SJSA1 (cell line): ENCODE measurements at regions not wholly inside any gene's neighbourhood (a gene's known extent, or its start where the extent isn't known, plus 50 kb on each side); places are given as distances from the start of the nearest gene placed in this dataset.
A peak's percentile ranks its signal among the peaks of the same experiment; 100 is the strongest.
"Not testable (repeated sequence)": the region's sequence is repeated elsewhere in the genome, so short reads cannot be mapped to it uniquely, and the experiment has no call there.

Experiments used
- DNase-seq, 2 experiments: peaks; one replicate each; pipeline ENCODE4 v3.0.0-alpha.2; 2015 to 2020; ENCODE audit warnings: low spot score in 2 of 2, low read depth in 1 of 2
- H3K27ac ChIP-seq: fragments of 250-450 bp; sonication (Bioruptor Pico); 2 replicates; pipeline ENCODE4 v1.5.1; 2020; ENCODE audit warnings: mild to moderate bottlenecking, moderate library complexity
- H3K27me3 ChIP-seq: fragments of 250-450 bp; sonication (Bioruptor Pico); replicated peaks from 2 replicates; pipeline ENCODE4 v1.5.1; 2020; ENCODE audit warnings: mild to moderate bottlenecking, moderate library complexity
- H3K36me3 ChIP-seq: fragments of 250-450 bp; sonication (Bioruptor Pico); 2 replicates; pipeline ENCODE4 v1.5.1; 2020; ENCODE audit warnings: mild to moderate bottlenecking
- H3K4me1 ChIP-seq: fragments of 250-450 bp; sonication (Bioruptor Pico); replicated peaks from 2 replicates; pipeline ENCODE4 v1.6.1; 2021; ENCODE audit warnings: mild to moderate bottlenecking
- H3K4me3 ChIP-seq: fragments of 250-450 bp; sonication (Bioruptor Pico); 2 replicates; pipeline ENCODE4 v1.5.1; 2020; ENCODE audit warnings: mild to moderate bottlenecking
- H3K9me3 ChIP-seq: fragments of 250-450 bp; sonication (Bioruptor Pico); replicated peaks from 2 replicates; pipeline ENCODE4 v1.5.1; 2020; ENCODE audit warnings: mild to moderate bottlenecking

DNA sequence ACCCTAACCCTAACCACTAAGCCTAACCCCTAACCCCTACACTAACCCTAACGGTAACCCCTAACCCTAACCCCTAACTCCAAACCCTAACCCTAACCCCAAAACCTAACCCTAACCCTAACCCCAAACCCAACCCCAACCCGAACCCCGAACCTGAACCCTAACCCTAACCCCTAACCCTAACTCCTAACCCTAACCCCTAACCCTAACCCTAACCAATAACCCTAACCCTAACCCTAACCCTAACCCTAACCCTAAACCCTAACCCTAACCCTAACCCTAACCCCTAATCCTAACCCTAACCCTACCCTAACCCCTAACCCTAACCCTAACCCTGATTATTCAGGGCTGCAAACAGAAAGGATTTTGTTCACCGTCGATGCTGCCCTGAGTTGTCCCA lies 144.6 kb upstream of the DUSP22 start:
- H3K9me3 ChIP-seq, DNase-seq, H3K36me3 ChIP-seq, H3K27ac ChIP-seq, H3K4me1 ChIP-seq, H3K4me3 ChIP-seq, H3K27me3 ChIP-seq: not testable (repeated sequence)

DNA sequence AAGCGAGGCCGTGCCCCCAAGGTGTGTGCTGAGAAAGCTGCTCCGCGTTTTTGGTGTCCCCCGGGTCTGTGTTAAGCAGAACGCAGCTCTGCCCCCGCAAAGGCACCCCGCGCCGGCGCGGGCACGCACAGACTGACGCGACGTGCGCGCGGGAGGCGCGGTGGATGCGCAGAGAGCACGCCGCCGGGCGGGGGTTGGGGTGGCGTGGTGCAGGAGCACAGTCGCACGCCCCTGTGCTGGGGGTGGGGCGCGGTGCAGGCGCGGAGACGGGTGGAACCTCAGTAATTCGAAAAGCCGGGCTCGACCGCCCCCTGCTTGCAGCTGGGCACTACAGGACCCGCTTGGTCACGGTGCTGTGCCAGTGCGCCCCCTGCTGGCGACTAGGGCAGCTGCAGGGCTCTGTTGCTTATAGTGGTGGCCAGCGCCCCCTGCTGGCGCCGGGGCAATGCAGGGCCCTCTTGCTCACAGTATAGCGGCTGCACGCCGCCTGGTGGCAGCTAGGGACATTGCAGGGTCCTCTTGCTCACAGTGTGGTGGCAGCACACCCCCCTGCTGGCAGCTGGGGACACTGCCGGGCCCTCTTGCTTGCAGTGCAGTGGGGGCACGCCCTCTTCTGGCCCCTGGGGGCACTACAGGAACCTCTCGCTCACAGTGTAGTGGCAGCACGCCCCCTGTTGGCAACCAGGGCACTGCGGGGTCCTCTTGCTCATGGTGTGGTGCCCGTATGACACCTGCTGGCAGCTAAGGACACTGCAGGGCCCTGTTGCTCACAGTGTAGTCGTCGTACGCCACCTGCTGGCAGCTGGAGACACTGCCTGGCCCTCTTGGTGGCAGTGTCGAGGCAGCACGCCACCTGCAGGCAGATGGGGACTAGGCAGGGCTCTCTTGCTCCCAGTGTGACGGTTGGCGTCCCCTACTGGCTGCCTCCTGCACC lies 144.0 kb upstream of the DUSP22 start:
- not testable (repeated sequence) for H3K4me1 ChIP-seq, H3K9me3 ChIP-seq, H3K4me3 ChIP-seq, H3K27ac ChIP-seq, H3K36me3 ChIP-seq, H3K27me3 ChIP-seq
- peak in 1 of 2 experiments; percentile 50 for DNase-seq

DNA sequence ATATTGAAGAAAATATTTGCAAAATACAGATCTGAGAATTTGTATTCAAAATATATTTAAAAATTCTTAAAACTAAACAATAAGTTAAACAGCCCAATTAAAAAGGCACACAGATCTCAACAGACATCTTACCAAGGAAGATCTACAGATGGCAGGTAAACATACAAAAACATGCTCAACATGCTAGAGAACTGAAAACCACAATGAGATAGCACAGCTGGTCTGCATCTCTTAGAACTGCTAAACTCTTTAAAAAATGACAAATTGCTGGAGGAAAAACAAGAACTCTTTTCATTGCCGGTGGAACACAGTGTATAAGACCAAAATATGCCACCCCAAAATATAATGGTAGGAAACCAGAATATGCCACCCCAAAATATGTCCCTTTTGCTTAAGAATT lies 142.1 kb upstream of the DUSP22 start:
- not testable (repeated sequence) for H3K4me3 ChIP-seq, DNase-seq, H3K27me3 ChIP-seq, H3K36me3 ChIP-seq, H3K9me3 ChIP-seq, H3K4me1 ChIP-seq, H3K27ac ChIP-seq

DNA sequence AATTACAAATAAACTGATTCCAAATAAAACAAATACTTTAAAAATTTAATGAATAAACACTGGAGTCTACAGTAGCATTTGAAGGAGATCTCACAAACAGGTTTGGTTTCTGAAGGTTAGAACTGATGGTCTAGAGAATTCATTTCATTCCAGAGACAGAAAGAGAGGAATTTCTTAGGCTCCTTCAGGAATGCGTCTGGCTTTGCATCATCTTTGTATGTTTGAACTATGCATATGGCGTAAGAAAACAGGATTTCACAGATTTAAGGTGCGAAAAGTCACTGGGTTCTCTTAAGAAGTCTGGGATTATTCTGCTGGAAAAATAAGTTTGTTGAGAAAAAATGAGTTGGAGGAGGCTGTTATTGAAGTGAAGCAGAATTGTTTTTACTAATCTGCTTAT lies 139.9 kb upstream of the DUSP22 start:
- not testable (repeated sequence) for H3K9me3 ChIP-seq, H3K27me3 ChIP-seq, H3K4me1 ChIP-seq, DNase-seq, H3K36me3 ChIP-seq, H3K4me3 ChIP-seq, H3K27ac ChIP-seq

DNA sequence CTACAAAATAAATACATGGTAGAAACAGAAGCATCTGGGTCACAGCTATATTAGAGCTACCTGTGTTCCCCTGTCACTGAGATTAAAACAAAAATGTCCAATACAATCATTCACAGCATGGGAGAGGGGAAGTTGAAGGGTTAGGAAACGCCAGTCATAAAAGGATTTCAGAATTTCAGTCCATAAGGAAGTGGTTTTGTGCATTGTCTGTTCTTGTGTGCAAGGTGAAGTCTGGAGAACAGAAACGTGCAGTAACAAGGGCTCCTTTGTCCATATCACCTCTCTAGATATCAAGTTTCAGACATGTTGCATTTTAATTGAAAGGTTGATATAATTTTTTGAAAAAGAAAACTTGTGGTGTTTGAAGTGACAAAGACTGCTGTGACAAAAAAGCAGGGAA lies 139.3 kb upstream of the DUSP22 start:
- H3K27me3 ChIP-seq, H3K4me3 ChIP-seq, H3K27ac ChIP-seq, H3K9me3 ChIP-seq, H3K4me1 ChIP-seq, DNase-seq, H3K36me3 ChIP-seq: not testable (repeated sequence)

DNA sequence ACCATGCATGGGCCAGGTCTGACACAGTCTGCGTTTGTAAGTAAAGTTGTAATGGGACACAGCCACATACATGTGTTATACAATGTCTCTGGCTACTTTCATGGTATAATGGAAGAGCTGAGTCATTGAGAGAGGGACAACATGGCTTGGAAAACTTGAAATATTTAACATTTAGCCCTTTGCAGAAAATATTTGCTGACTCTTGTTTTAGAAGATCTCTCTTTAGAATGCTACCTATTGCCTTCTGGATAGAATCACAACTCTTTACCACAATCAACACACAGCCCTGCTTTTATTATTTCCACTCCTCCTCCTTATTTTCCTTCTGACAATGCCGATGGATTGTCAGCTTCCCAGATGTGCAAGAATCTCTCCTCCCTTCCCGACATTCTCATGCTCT lies 138.4 kb upstream of the DUSP22 start:
- not testable (repeated sequence) for H3K4me3 ChIP-seq, H3K27me3 ChIP-seq, H3K27ac ChIP-seq, DNase-seq, H3K9me3 ChIP-seq, H3K36me3 ChIP-seq, H3K4me1 ChIP-seq

DNA sequence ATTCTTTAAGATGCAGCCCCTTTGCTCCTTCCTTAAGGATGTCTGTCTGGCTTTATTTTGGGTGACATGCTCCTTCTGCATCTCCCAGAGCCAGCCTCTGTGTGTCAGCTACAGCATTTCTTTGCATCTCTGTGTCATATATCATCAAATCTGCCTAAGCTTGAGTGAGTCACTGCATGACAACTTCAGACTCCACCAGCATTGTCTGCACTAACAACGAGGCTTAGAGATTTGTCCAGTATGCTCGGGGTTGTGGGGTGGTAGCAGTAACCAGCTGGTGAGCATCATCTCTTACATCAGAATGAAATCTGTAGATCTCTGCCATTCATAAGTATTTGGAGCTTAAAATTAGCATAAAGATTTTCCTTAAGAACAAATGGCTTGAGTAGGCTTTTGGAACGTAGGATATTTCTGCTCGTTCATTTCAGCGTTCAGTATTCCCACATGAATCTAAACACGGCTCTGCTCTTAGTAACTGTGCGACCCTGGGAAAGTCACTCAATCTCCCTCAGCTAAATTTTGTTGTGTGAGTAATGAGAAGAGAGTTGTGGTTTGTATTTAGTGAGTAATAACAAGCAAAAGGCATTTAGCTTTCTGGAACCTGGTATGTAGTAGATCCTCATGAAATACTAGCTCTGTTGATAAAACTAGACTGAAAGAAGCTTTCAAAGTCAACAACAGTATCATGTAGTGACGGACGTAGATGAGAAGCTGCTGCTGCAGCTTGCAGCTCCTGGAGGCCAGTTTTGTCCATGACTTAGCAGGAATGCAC lies 137.8 kb upstream of the DUSP22 start:
- H3K36me3 ChIP-seq, H3K9me3 ChIP-seq, H3K4me1 ChIP-seq, H3K27me3 ChIP-seq, H3K4me3 ChIP-seq: not testable (repeated sequence)
- DNase-seq = peak in 1 of 2 experiments; percentile 39
- peak overlapping the region; percentile 17; the same call in 1 of the 2 replicates for H3K27ac ChIP-seq

DNA sequence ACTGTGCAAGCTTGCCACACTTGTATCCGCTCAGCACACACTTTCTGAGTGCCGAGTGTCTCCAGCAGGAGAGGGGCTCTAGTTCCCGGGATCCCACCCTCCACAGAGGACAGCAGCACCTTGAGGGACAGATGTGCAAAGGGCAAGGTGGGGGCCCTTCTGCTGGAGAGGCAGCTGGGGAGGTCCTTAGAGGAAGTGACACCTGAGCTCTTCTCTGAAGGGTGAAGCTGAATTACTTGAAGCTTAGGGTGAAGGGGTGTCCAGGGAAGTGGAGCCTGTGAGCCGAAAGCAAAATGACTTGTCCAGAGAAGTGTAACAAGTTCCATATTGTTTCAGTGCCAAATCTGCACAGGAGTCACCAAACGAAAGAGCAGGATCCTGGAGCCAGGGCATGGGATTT lies 136.3 kb upstream of the DUSP22 start:
- Histone ChIP-seq H3K27me3 (0 out of 2 replicates have a peak, but pooled peaks cover 3% of the 10 kb centered on the region), H3K4me1 (peaks cover 7% of the 10 kb centered on the region; the same call in 1 of the 2 replicates), H3K36me3 (no peaks in the 10 kb centered on the region), H3K4me3 (no peak overlapping the region), H3K9me3 (no peaks in the 10 kb centered on the region), H3K27ac (no peak overlapping the region)
- no peak for DNase-seq

DNA sequence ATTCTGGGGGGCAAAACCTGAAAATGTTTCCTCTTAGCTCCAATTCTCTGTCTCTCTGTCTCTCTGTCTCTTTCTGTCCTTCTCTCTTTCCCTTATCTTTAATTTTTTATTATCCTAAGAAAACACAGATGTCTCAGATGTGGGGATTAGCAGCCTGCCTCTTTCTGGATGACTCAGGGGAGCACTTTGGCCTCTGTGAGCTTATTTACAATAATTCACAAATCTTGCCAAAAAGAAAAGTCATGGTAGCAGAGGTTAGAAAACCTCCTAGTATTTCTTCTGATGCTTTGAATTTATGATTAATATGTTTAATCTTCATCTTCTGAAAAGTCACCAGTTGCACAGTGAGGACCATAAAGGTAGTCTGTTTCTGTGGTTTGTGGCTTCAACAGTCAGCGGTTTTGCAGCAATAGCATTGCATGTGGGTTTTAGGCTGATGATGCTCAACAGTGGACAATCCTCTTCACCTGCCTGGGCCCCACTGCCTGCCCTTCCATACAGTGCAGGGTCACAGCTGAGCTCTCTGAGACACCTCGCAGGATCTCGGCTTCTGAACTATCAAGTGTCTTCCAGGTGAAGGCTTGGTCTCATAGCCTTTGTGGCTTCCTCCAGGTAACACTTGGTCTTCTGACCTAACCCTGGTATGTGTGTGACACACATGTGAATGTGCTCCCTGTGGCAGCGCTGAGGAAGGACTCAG lies 135.7 kb upstream of the DUSP22 start:
- DNase-seq, H3K4me1 ChIP-seq, H3K36me3 ChIP-seq, H3K27me3 ChIP-seq, H3K4me3 ChIP-seq, H3K9me3 ChIP-seq, H3K27ac ChIP-seq: not testable (repeated sequence)

DNA sequence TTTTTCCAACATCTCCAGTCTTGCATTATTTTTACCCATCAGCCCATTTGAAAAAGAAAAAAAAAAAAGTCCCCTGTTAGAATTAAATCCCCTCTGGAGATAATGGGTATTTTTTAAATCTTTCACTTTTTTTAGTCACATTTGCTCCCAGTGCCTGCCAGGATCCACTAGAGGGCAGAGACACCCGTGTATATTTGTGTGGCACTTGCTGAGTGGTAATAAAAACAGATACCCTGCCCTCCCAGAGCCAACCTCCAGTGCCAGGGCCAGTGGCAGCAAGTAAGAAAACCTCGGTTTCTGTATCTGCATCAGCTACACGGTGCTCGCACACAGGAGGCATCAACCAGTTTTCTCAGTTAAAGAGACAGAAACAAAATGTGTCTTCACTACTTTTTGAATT lies 135.1 kb upstream of the DUSP22 start:
- not testable (repeated sequence) for H3K36me3 ChIP-seq, H3K4me3 ChIP-seq, H3K9me3 ChIP-seq, DNase-seq, H3K27me3 ChIP-seq, H3K4me1 ChIP-seq, H3K27ac ChIP-seq

DNA sequence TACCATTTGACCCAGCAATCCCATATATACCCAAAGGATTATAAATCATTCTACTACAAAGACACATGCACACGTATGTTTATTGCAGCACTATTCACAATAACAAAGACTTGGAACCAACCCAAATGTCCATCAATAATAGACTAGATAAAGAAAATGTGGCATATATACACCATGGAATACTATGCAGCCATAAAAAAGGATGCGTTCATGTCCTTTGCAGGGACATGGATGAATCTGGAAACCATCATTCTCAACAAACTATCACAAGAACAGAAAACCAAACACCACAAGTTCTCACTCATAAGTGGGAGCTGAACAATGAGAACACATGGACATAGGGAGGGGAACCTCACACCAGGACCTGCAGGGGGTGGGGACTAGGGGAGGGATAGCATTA lies 130.6 kb upstream of the DUSP22 start:
- H3K27ac ChIP-seq, H3K9me3 ChIP-seq, H3K4me1 ChIP-seq, H3K36me3 ChIP-seq, H3K27me3 ChIP-seq, DNase-seq, H3K4me3 ChIP-seq: not testable (repeated sequence)

DNA sequence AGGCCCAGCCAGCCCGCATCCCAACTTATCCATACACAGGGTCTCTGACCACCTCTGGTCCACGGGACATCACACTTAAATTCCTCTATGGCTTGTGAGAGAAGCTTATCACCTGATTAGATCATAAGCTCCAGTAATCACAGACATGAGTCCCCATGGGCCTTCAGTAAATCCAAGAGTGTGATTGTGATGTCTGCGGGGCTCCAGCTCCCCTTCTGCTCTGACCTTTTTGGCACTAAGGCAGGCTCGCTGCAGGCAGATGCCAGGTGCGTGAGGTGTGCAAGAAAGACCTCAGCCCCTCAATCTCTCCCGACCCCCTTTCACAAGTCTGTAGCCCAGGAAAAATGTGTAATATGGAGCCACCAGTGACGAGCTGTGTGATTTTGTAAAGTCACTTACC lies 127.6 kb upstream of the DUSP22 start:
- H3K9me3 ChIP-seq = no peaks in the 10 kb centered on the region
- no peaks in the 10 kb centered on the region for H3K4me1 ChIP-seq
- no peak overlapping the region for H3K4me3 ChIP-seq
- no peak for DNase-seq
- H3K36me3 ChIP-seq = no peaks in the 10 kb centered on the region
- peaks cover 14% of the 10 kb centered on the region for H3K27me3 ChIP-seq
- no peak overlapping the region for H3K27ac ChIP-seq

DNA sequence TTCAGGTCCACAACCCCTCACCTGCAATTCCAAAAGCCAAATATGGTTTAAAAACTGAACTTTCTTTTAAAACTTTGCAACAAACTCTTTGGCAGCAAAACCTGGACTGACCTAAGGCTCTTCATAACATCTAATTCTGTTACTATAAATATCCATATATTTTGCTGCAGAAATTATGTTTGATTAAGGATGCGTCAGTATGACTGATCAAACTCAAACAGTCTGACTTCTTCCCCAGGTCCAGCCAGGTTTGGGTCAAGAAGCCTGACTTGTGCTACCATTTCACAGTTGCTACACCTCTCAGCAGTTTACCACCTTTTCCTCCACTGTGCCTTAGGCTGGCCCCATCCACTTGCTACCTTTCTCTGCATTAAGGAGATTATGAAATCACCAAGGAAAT lies 127.0 kb upstream of the DUSP22 start:
- Histone ChIP-seq H3K4me3 (no peak overlapping the region), H3K36me3 (no peaks in the 10 kb centered on the region), H3K27ac (no peak overlapping the region), H3K9me3 (no peaks in the 10 kb centered on the region), H3K27me3 (peaks cover 16% of the 10 kb centered on the region), H3K4me1 (no peaks in the 10 kb centered on the region)
- no peak for DNase-seq

DNA sequence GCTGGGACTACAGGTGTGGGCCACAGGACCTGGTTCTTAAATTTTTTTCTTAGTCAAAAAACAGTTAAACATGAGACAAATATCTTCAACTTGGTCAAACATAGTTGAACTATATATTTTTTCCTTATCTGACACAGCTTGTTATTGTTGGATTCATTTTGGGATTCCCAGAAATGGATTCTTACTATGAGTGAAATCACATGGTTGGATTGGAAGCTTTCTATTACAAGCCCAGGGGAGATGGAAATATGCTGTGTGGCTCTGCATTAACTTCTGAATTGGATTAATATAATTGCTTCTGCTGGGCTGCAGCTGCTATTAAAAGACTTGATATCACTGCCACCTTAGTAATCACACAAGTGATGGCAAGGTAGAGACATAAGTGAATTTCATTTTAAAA lies 126.4 kb upstream of the DUSP22 start:
- Histone ChIP-seq H3K4me1 (no peaks in the 10 kb centered on the region), H3K27me3 (peaks cover 16% of the 10 kb centered on the region), H3K36me3 (no peaks in the 10 kb centered on the region), H3K4me3 (no peak overlapping the region), H3K27ac (no peak overlapping the region), H3K9me3 (no peaks in the 10 kb centered on the region)
- no peak for DNase-seq
